ENCODE measurements at regions not wholly inside any gene's neighbourhood (a gene's known extent, or its start where the extent isn't known, plus 50 kb on each side); places are given as distances from the start of the nearest gene placed in this dataset.

- TF ChIP-seq CTCF (IDR thresholded peaks at IDR 0.05; ENCODE audit: insufficient read depth, low read length, poor library complexity, severe bottlenecking) (no peak), EZH2phosphoT487 (conservative IDR thresholded peaks at IDR 0.05; ENCODE audit: low read length) (no peak)
These were observed 185.8 kb downstream of the MZT1 start for GRCh38 chr13:72541674-72542073.

All from SU-DHL-6 (cell line).